Neural progenitor cell (in vitro differentiated cells): ENCODE measurements at regions not wholly inside any gene's neighbourhood (a gene's known extent, or its start where the extent isn't known, plus 50 kb on each side); places are given as distances from the start of the nearest gene placed in this dataset.

Experiments
- DNase-seq: peaks from one replicate; pipeline ENCODE4 v3.0.0-alpha.2; 2016; ENCODE audit warnings: low spot score
- H2AFZ ChIP-seq: fragments of 200-600 bp; sonication (generic); replicated peaks from 2 replicates; pipeline ENCODE4 v1.6.1; 2016; ENCODE audit warnings: antibody characterized with exemption
- H3F3A ChIP-seq: fragments of 200-600 bp; sonication (generic); 2 replicates; pipeline ENCODE4 v1.6.1; 2016; ENCODE audit warnings: antibody characterized with exemption, low read depth
- H3K27ac ChIP-seq: fragments of 200-600 bp; sonication (generic); 2 replicates; pipeline ENCODE4 v1.5.1; 2016; ENCODE audit warnings: mild to moderate bottlenecking
- H3K27me3 ChIP-seq: fragments of 200-600 bp; sonication (generic); 2 replicates; pipeline ENCODE4 v1.6.1; 2016; ENCODE audit warnings: mild to moderate bottlenecking, moderate library complexity
- H3K36me3 ChIP-seq: fragments of 200-600 bp; sonication (generic); 2 replicates; pipeline ENCODE4 v1.5.1; 2016
- H3K4me1 ChIP-seq: fragments of 200-600 bp; sonication (generic); 2 replicates; pipeline ENCODE4 v1.6.1; 2016; ENCODE audit warnings: mixed run types
- H3K4me2 ChIP-seq: fragments of 200-600 bp; sonication (generic); 2 replicates; pipeline ENCODE4 v1.6.1; 2016
- H3K4me3 ChIP-seq: fragments of 200-600 bp; sonication (generic); 2 replicates; pipeline ENCODE4 v1.5.1; 2016
- H3K79me2 ChIP-seq: fragments of 200-600 bp; sonication (generic); 2 replicates; pipeline ENCODE4 v1.6.1; 2016; ENCODE audit warnings: low read depth
- H3K9ac ChIP-seq: fragments of 200-600 bp; sonication (generic); 2 replicates; pipeline ENCODE4 v1.6.1; 2016
- H3K9me3 ChIP-seq: fragments of 200-600 bp; sonication (generic); 2 replicates; pipeline ENCODE4 v1.5.1; 2016; ENCODE audit warnings: low read depth
- H4K20me1 ChIP-seq: fragments of 200-600 bp; sonication (generic); 2 replicates; pipeline ENCODE4 v1.6.1; 2016; ENCODE audit warnings: low read depth
- H3K27ac Mint-ChIP-seq: 3 replicates; pipeline ENCODE4 v1.8.0; 2021; ENCODE audit warnings: mixed read lengths
- H3K27me3 Mint-ChIP-seq: 2 replicates; pipeline ENCODE4 v1.8.0; 2022; ENCODE audit warnings: low read depth, mild to moderate bottlenecking, inconsistent platforms, moderate library complexity, mixed read lengths; ENCODE audit not compliant: insufficient read depth
- H3K36me3 Mint-ChIP-seq: 3 replicates; pipeline ENCODE4 v1.8.0; 2021; ENCODE audit warnings: mixed read lengths
- H3K4me1 Mint-ChIP-seq: 3 replicates; pipeline ENCODE4 v1.8.0; 2021; ENCODE audit warnings: mixed read lengths
- H3K4me3 Mint-ChIP-seq: 3 replicates; pipeline ENCODE4 v1.8.0; 2021; ENCODE audit warnings: mild to moderate bottlenecking, moderate library complexity, mixed read lengths
- H3K9me3 Mint-ChIP-seq: 3 replicates; pipeline ENCODE4 v1.8.0; 2020; ENCODE audit warnings: mixed read lengths
- EZH2 ChIP-seq: fragments of 200-600 bp; sonication (generic); IDR thresholded peaks from 2 replicates; pipeline ENCODE4 v1.6.1; 2017; ENCODE audit warnings: antibody characterized with exemption, mild to moderate bottlenecking, moderate library complexity
- EZH2phosphoT487 ChIP-seq: fragments of 200-600 bp; sonication (generic); IDR thresholded peaks from 2 replicates; pipeline ENCODE4 v1.6.1; 2017; ENCODE audit warnings: antibody characterized with exemption
- TF ChIP-seq, protein P1 (sequence below): fragments of 200-600 bp; sonication (generic); IDR thresholded peaks from 2 replicates; pipeline ENCODE4 v1.5.1; 2017; ENCODE audit warnings: antibody characterized with exemption, mild to moderate bottlenecking

GRCh38 chr4:125710766-125711165 is 396.0 kb downstream of the FAT4 start:
- no peaks in the 10 kb centered on the region for H3K27me3 ChIP-seq
- H3K36me3 ChIP-seq: no peaks in the 10 kb centered on the region
- Mint-ChIP-seq H3K27ac (no peak overlapping the region), H3K9me3 (no peaks in the 10 kb centered on the region), H3K27me3 (no peaks in the 10 kb centered on the region), H3K4me1 (peaks cover 13% of the 10 kb centered on the region), H3K36me3 (no peaks in the 10 kb centered on the region), H3K4me3 (no peak overlapping the region)
- TF ChIP-seq EZH2phosphoT487 (no peak), EZH2 (no peak)
- TF ChIP-seq, protein P1, sequence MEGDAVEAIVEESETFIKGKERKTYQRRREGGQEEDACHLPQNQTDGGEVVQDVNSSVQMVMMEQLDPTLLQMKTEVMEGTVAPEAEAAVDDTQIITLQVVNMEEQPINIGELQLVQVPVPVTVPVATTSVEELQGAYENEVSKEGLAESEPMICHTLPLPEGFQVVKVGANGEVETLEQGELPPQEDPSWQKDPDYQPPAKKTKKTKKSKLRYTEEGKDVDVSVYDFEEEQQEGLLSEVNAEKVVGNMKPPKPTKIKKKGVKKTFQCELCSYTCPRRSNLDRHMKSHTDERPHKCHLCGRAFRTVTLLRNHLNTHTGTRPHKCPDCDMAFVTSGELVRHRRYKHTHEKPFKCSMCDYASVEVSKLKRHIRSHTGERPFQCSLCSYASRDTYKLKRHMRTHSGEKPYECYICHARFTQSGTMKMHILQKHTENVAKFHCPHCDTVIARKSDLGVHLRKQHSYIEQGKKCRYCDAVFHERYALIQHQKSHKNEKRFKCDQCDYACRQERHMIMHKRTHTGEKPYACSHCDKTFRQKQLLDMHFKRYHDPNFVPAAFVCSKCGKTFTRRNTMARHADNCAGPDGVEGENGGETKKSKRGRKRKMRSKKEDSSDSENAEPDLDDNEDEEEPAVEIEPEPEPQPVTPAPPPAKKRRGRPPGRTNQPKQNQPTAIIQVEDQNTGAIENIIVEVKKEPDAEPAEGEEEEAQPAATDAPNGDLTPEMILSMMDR: no peak
- H3K4me3 ChIP-seq: no peak overlapping the region
- no peak overlapping the region for H3K4me2 ChIP-seq
- no peaks in the 10 kb centered on the region for H3K79me2 ChIP-seq
- DNase-seq: no peak
- no peaks in the 10 kb centered on the region for H3F3A ChIP-seq
- no peak overlapping the region for H3K27ac ChIP-seq
- H4K20me1 ChIP-seq: no peaks in the 10 kb centered on the region
- H3K9me3 ChIP-seq: no peaks in the 10 kb centered on the region
- H3K4me1 ChIP-seq: peaks cover 8% of the 10 kb centered on the region
- H2AFZ ChIP-seq: no peak overlapping the region
- no peak overlapping the region for H3K9ac ChIP-seq

GRCh38 chr4:125714049-125714448 is 399.3 kb downstream of the FAT4 start:
- Histone ChIP-seq H3K36me3 (no peaks in the 10 kb centered on the region), H3K79me2 (no peaks in the 10 kb centered on the region), H2AFZ (no peak overlapping the region), H3F3A (no peaks in the 10 kb centered on the region), H4K20me1 (no peaks in the 10 kb centered on the region), H3K9me3 (no peaks in the 10 kb centered on the region), H3K4me2 (no peak overlapping the region), H3K9ac (no peak overlapping the region), H3K27ac (no peak overlapping the region), H3K4me1 (peaks cover 8% of the 10 kb centered on the region), H3K4me3 (no peak overlapping the region), H3K27me3 (no peaks in the 10 kb centered on the region)
- TF ChIP-seq, protein P1: no peak
- no peak for TF ChIP-seq EZH2
- TF ChIP-seq EZH2phosphoT487: no peak
- Mint-ChIP-seq H3K9me3 (peaks cover 7% of the 10 kb centered on the region), H3K36me3 (peaks cover 3% of the 10 kb centered on the region), H3K27me3 (no peaks in the 10 kb centered on the region), H3K4me1 (peaks cover 13% of the 10 kb centered on the region), H3K4me3 (no peak overlapping the region), H3K27ac (no peak overlapping the region)
- no peak for DNase-seq

GRCh38 chr4:125714845-125715244 is 400.1 kb downstream of the FAT4 start:
- Mint-ChIP-seq H3K4me1 (peaks cover 13% of the 10 kb centered on the region), H3K27ac (peak overlapping the region; percentile 67), H3K9me3 (peaks cover 7% of the 10 kb centered on the region), H3K4me3 (no peak overlapping the region), H3K36me3 (peaks cover 3% of the 10 kb centered on the region), H3K27me3 (no peaks in the 10 kb centered on the region)
- no peak overlapping the region for H3K4me3 ChIP-seq
- H3K27ac ChIP-seq: no peak overlapping the region
- no peaks in the 10 kb centered on the region for H3K9me3 ChIP-seq
- no peak overlapping the region for H2AFZ ChIP-seq
- TF ChIP-seq, protein P1: no peak
- TF ChIP-seq EZH2 (no peak), EZH2phosphoT487 (no peak)
- H3K4me1 ChIP-seq: peaks cover 8% of the 10 kb centered on the region
- no peaks in the 10 kb centered on the region for H3K36me3 ChIP-seq
- DNase-seq: peak; percentile 13
- no peaks in the 10 kb centered on the region for H3K79me2 ChIP-seq
- H3K4me2 ChIP-seq: no peak overlapping the region
- no peaks in the 10 kb centered on the region for H3F3A ChIP-seq
- H4K20me1 ChIP-seq: no peaks in the 10 kb centered on the region
- H3K9ac ChIP-seq: no peak overlapping the region
- H3K27me3 ChIP-seq: no peaks in the 10 kb centered on the region
